HCT116 (cell line): ENCODE measurements at regions not wholly inside any gene's neighbourhood (a gene's known extent, or its start where the extent isn't known, plus 50 kb on each side); places are given as distances from the start of the nearest gene placed in this dataset.
A peak's percentile ranks its signal among the peaks of the same experiment; 100 is the strongest.

Experiments used
- ATAC-seq: fragments of 200-7000 bp; cut with Tn5 transposase; 2 replicates; pipeline ENCODE4 v1.9.1; 2020; ENCODE audit warnings: mild to moderate bottlenecking, moderate library complexity
- BruUV-seq: library from RNA; stranded (reverse); fragments of 400-500 nt; replicated peaks from 2 replicates; lab custom pipeline; 2021; lab: Mats Ljungman, UMichigan
- CTCF ChIA-PET: fragments of 300-600 bp; sonication (Branson Sonifier 250); formaldehyde crosslinking; loops from one replicate; lab custom pipeline; 2021; ENCODE audit warnings: antibody characterized with exemption; lab: Charles Lee
- POLR2A ChIA-PET: fragments of 300-600, 350-600 bp; sonication (Branson Sonifier 250); formaldehyde crosslinking; loops from one replicate; lab custom pipeline; 2021; ENCODE audit warnings: antibody characterized with exemption; lab: Charles Lee
- RAD21 ChIA-PET, 2 experiments: fragments of 300-600 bp; sonication (Branson Sonifier 250); formaldehyde crosslinking; loops; one replicate each; lab custom pipeline; 2023; ENCODE audit warnings: low total read pairs in 2 of 2; ENCODE audit not compliant: uncharacterized antibody in 2 of 2, unreplicated experiment in 2 of 2, low non-redundant PET in 1 of 2; lab: Charles Lee
- DNase-seq: peaks from one replicate; pipeline ENCODE4 v3.0.0-alpha.2; 2010; ENCODE audit warnings: low read depth, low spot score
- H2AFZ ChIP-seq: fragments of 200-600 bp; shearing (Covaris generic), sonication (generic); 2 replicates; pipeline ENCODE4 v1.6.1; 2017; ENCODE audit warnings: low read depth, mixed run types, mixed read lengths, antibody characterized with exemption, low read length; ENCODE audit not compliant: poor library complexity, severe bottlenecking
- H3K27ac ChIP-seq: 2 replicates; pipeline ENCODE4 v1.5.1; 2012; ENCODE audit warnings: low read depth, low read length
- H3K27me3 ChIP-seq: fragments of 200-600 bp; sonication (generic); 2 replicates; pipeline ENCODE4 v1.6.1; 2016; ENCODE audit warnings: mixed run types, low read length, mixed read lengths; ENCODE audit not compliant: insufficient read depth
- H3K36me3 ChIP-seq, 2 experiments: fragments of 200-500 bp in 1 of 2; fragments of 200-600 bp in 1 of 2; sonication (Bioruptor generic) in 1 of 2; sonication (generic) in 1 of 2; 2 replicates each; pipeline versions ENCODE4 v1.5.1 to v1.6.1; 2014 to 2016; ENCODE audit warnings: low read length in 2 of 2, inconsistent platforms in 1 of 2, mixed read lengths in 1 of 2, mixed run types in 1 of 2; ENCODE audit not compliant: insufficient read depth in 2 of 2, control insufficient read depth in 1 of 2
- H3K4me1 ChIP-seq, 2 experiments: fragments of 200-600 bp in 1 of 2; sonication (generic) in 1 of 2; 2 replicates each; pipeline versions ENCODE4 v1.5.1 to v1.6.1; 2012 to 2017; ENCODE audit warnings: low read length in 2 of 2, inconsistent platforms in 1 of 2, mild to moderate bottlenecking in 1 of 2, mixed read lengths in 1 of 2, mixed run types in 1 of 2, moderate library complexity in 1 of 2; ENCODE audit not compliant: insufficient read depth in 2 of 2, control insufficient read depth in 1 of 2
- H3K4me2 ChIP-seq: fragments of 200-600 bp; sonication (generic); 2 replicates; pipeline ENCODE4 v1.6.1; 2017; ENCODE audit warnings: mixed run types, low read length, mixed read lengths
- H3K4me3 ChIP-seq, 2 experiments: fragments of 200-600 bp in 1 of 2; sonication (generic) in 1 of 2; replicated peaks in 1 of 2; 2 replicates each; pipeline ENCODE4 v1.5.1; 2011 to 2016; ENCODE audit warnings: low read length in 2 of 2, control low read depth in 1 of 2, low read depth in 1 of 2, mild to moderate bottlenecking in 1 of 2, mixed read lengths in 1 of 2, mixed run types in 1 of 2
- H3K79me2 ChIP-seq: fragments of 200-600 bp; sonication (generic); 2 replicates; pipeline ENCODE4 v1.6.1; 2017; ENCODE audit warnings: mild to moderate bottlenecking, mixed run types, low read length, moderate library complexity, mixed read lengths; ENCODE audit not compliant: insufficient read depth
- H3K9ac ChIP-seq: fragments of 200-600 bp; sonication (generic); 2 replicates; pipeline ENCODE4 v1.6.1; 2016; ENCODE audit warnings: low read length, mixed read lengths
- H3K9me2 ChIP-seq: fragments of 200-600 bp; sonication (generic), shearing (Covaris generic); 2 replicates; pipeline ENCODE4 v1.6.1; 2017; ENCODE audit warnings: mixed run types, mild to moderate bottlenecking, moderate library complexity; ENCODE audit not compliant: insufficient read depth
- H3K9me3 ChIP-seq, 2 experiments: fragments of 200-500 bp in 1 of 2; fragments of 200-600 bp in 1 of 2; sonication (Bioruptor generic) in 1 of 2; sonication (generic) in 1 of 2; 2 replicates each; pipeline ENCODE4 v1.6.1; 2014 to 2017; ENCODE audit warnings: low read length in 2 of 2, mixed read lengths in 2 of 2, inconsistent platforms in 1 of 2, low read depth in 1 of 2, mild to moderate bottlenecking in 1 of 2, mixed run types in 1 of 2, moderate library complexity in 1 of 2; ENCODE audit not compliant: control insufficient read depth in 1 of 2, insufficient read depth in 1 of 2
- H4K20me1 ChIP-seq: fragments of 200-600 bp; sonication (generic), shearing (Covaris generic); 2 replicates; pipeline ENCODE4 v1.6.1; 2017; ENCODE audit warnings: mixed run types, mild to moderate bottlenecking, moderate library complexity; ENCODE audit not compliant: insufficient read depth
- EGR1 ChIP-seq: IDR thresholded peaks from 2 replicates; pipeline ENCODE4 v1.6.1; 2012; ENCODE audit warnings: low read depth
- ELF1 ChIP-seq: IDR thresholded peaks from 2 replicates; pipeline ENCODE4 v1.6.1; 2012; ENCODE audit warnings: low read depth, borderline replicate concordance
- POLR2A ChIP-seq: IDR thresholded peaks from 2 replicates; pipeline ENCODE4 v1.7.0; 2011; ENCODE audit warnings: borderline replicate concordance; ENCODE audit not compliant: insufficient read depth, insufficient read length; ENCODE audit errors: extremely low read depth
- POLR2AphosphoS5 ChIP-seq: IDR thresholded peaks from 2 replicates; pipeline ENCODE4 v1.6.1; 2011; ENCODE audit warnings: mild to moderate bottlenecking, low read depth, low read length, moderate library complexity
- SIN3A ChIP-seq: IDR thresholded peaks from 2 replicates; pipeline ENCODE4 v1.6.1; 2012; ENCODE audit warnings: low read depth
- SP1 ChIP-seq: IDR thresholded peaks from 2 replicates; pipeline ENCODE4 v1.6.1; 2012; ENCODE audit warnings: low read depth
- YY1 ChIP-seq: IDR thresholded peaks from 2 replicates; pipeline ENCODE4 v1.6.1; 2011; ENCODE audit warnings: low read length, low read depth, moderate library complexity, mild to moderate bottlenecking; ENCODE audit not compliant: insufficient replicate concordance; ENCODE audit errors: extremely low read depth
- ZFX ChIP-seq: fragments of 450-650 bp; IDR thresholded peaks from 2 replicates; pipeline ENCODE4 v1.6.1; 2017
- intact Hi-C: fragments of 100-400 bp; cut with micrococcal nuclease; formaldehyde crosslinking; loops from 2 replicates; pipeline ENCODE4 v1.10.0; 2022
- TF ChIP-seq, protein P1 (sequence below): IDR thresholded peaks from 2 replicates; pipeline ENCODE4 v1.6.1; 2012; ENCODE audit warnings: low read depth
- TF ChIP-seq, protein P2 (sequence below): IDR thresholded peaks from 2 replicates; pipeline ENCODE4 v1.6.1; 2012

DNA sequence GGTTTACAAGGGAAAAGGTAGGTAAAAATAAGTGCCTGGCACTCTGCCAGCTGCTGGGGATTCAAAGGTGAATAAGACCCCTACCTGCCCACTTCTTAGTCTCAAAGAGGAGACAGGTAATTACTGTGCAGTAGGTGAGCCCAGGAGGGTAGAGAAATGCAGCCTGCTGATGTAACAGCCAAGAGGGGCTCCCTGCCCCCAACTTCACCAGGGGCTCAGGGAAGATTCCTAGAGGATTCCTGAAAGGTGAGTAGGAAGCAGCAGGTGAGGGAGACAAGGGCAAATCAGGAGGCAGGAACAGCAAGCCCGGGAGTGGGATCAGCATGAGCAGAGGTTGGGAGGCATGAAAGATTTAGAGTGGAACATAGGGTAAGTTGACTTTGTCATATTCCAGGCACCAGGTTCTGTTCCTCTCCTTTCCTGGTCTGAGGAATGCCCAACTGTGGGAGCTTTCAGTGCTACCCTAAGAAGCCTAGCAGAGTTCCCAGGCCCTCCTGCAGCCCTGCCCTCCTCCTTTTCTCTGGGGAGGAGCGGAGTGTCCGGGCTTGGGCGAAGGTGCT lies 258.1 kb downstream of the LRFN2 start:
- intact Hi-C loops: loop anchor here (1.0 to 2.0 kb wide), 5 partner anchors 258 to 698 kb away; partner anchors contain the start of gene LRFN2
- CTCF ChIA-PET: interaction anchor here (0.7 to 2.1 kb wide), 20 partner anchors 13 to 952 kb away, joined by 3 to 20 read pairs (median 3); partner anchors contain the start of gene LRFN2
- DNase-seq: no peak

More for the DNA sequence above, 258.1 kb downstream of the LRFN2 start:
- Histone ChIP-seq H3K4me3 (no peak overlapping the region), H2AFZ (no peak overlapping the region), H3K36me3 (no peaks in the 10 kb centered on the region), H3K79me2 (no peaks in the 10 kb centered on the region), H3K27ac (no peak overlapping the region), H3K9me3 (no peaks in the 10 kb centered on the region), H3K9ac (no peak overlapping the region), H3K27me3 (peaks cover 68% of the 10 kb centered on the region), H3K4me2 (peak overlapping the region; percentile 32), H3K9me2 (no peaks in the 10 kb centered on the region), H4K20me1 (no peaks in the 10 kb centered on the region), H3K4me1 (no peaks in the 10 kb centered on the region; a peak in 1 of 4 replicates)
- ChIA-PET POLR2A (no interaction called here), RAD21 (interaction anchor here in 1 of 2 experiments (1.1 kb wide), 1 partner anchor 259 kb away, joined by 5 read pairs; the partner anchor contains the start of gene LRFN2)
- no TSS peak for BruUV-seq
- ATAC-seq: no peak
- no peak for TF ChIP-seq SIN3A
- TF ChIP-seq YY1: no peak
- no peak for TF ChIP-seq SP1
- TF ChIP-seq, protein P1, sequence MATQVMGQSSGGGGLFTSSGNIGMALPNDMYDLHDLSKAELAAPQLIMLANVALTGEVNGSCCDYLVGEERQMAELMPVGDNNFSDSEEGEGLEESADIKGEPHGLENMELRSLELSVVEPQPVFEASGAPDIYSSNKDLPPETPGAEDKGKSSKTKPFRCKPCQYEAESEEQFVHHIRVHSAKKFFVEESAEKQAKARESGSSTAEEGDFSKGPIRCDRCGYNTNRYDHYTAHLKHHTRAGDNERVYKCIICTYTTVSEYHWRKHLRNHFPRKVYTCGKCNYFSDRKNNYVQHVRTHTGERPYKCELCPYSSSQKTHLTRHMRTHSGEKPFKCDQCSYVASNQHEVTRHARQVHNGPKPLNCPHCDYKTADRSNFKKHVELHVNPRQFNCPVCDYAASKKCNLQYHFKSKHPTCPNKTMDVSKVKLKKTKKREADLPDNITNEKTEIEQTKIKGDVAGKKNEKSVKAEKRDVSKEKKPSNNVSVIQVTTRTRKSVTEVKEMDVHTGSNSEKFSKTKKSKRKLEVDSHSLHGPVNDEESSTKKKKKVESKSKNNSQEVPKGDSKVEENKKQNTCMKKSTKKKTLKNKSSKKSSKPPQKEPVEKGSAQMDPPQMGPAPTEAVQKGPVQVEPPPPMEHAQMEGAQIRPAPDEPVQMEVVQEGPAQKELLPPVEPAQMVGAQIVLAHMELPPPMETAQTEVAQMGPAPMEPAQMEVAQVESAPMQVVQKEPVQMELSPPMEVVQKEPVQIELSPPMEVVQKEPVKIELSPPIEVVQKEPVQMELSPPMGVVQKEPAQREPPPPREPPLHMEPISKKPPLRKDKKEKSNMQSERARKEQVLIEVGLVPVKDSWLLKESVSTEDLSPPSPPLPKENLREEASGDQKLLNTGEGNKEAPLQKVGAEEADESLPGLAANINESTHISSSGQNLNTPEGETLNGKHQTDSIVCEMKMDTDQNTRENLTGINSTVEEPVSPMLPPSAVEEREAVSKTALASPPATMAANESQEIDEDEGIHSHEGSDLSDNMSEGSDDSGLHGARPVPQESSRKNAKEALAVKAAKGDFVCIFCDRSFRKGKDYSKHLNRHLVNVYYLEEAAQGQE: no peak
- TF ChIP-seq, protein P2, sequence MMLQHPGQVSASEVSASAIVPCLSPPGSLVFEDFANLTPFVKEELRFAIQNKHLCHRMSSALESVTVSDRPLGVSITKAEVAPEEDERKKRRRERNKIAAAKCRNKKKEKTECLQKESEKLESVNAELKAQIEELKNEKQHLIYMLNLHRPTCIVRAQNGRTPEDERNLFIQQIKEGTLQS: no peak
- TF ChIP-seq POLR2A: no peak
- TF ChIP-seq ZFX: no peak
- TF ChIP-seq POLR2AphosphoS5: no peak
- no peak for TF ChIP-seq EGR1
- no peak for TF ChIP-seq ELF1
